H1 (cell line): ENCODE measurements at regions not wholly inside any gene's neighbourhood (a gene's known extent, or its start where the extent isn't known, plus 50 kb on each side); places are given as distances from the start of the nearest gene placed in this dataset.

Experiments used
- CTCF ChIA-PET: fragments of 300-600 bp; sonication (Branson Sonifier 250); formaldehyde crosslinking; loops from one replicate; lab custom pipeline; 2021; ENCODE audit not compliant: partially characterized antibody; lab: Charles Lee
- POLR2A ChIA-PET: fragments of 300-600 bp; sonication (Branson Sonifier 250); formaldehyde crosslinking; loops from one replicate; lab custom pipeline; 2021; ENCODE audit warnings: inconsistent platforms; ENCODE audit not compliant: partially characterized antibody; lab: Charles Lee
- DNase-seq, 2 experiments: peaks; one replicate each; pipeline versions ENCODE4 v3.0.0 to v3.0.0-alpha.2; 2010 to 2022; ENCODE audit warnings: low spot score in 2 of 2, low read depth in 1 of 2, mixed read lengths in 1 of 2
- FAIRE-seq: peaks from 2 replicates; lab custom pipeline; 2011; peaks lifted over from hg19 to GRCh38; lab: Jason Lieb, UNC
- H2AFZ ChIP-seq: 2 replicates; pipeline ENCODE4 v1.8.1; 2012; ENCODE audit warnings: low read length, inconsistent platforms
- H2AK5ac ChIP-seq: 2 replicates; pipeline ENCODE4 v1.6.1; 2013; ENCODE audit warnings: low read depth, low read length
- H2BK120ac ChIP-seq: replicated peaks from 2 replicates; pipeline ENCODE3; 2013; ENCODE audit warnings: low read depth, low read length, inconsistent platforms
- H2BK12ac ChIP-seq: 2 replicates; pipeline ENCODE4 v1.6.1; 2013; ENCODE audit warnings: low read depth, low read length
- H2BK15ac ChIP-seq: 2 replicates; pipeline ENCODE4 v1.6.1; 2013; ENCODE audit warnings: low read length
- H2BK20ac ChIP-seq: 2 replicates; pipeline ENCODE4 v1.6.1; 2013; ENCODE audit warnings: low read length
- H2BK5ac ChIP-seq: 2 replicates; pipeline ENCODE4 v1.6.1; 2013; ENCODE audit warnings: low read depth, low read length
- H3K14ac ChIP-seq: 2 replicates; pipeline ENCODE4 v1.6.1; 2013; ENCODE audit warnings: inconsistent platforms; ENCODE audit not compliant: insufficient read length
- H3K18ac ChIP-seq: 2 replicates; pipeline ENCODE4 v1.6.1; 2013; ENCODE audit warnings: low read length; ENCODE audit errors: extremely low read depth
- H3K23ac ChIP-seq: 2 replicates; pipeline ENCODE4 v1.6.1; 2013; ENCODE audit warnings: inconsistent platforms; ENCODE audit not compliant: insufficient read length
- H3K23me2 ChIP-seq: 2 replicates; pipeline ENCODE4 v1.6.1; 2013; ENCODE audit warnings: low read depth, low read length
- H3K27ac ChIP-seq: 2 replicates; pipeline ENCODE4 v1.6.1; 2011; ENCODE audit warnings: low read depth, low read length, inconsistent platforms
- H3K27me3 ChIP-seq, 4 experiments: replicated peaks in 1 of 4; 1 replicate in 1 of 4; 2 replicates in 3 of 4; pipeline versions ENCODE4 v1.6.1 to v1.8.1; 2011 to 2013; ENCODE audit warnings: low read length in 3 of 4, mild to moderate bottlenecking in 3 of 4, inconsistent platforms in 2 of 4, mixed read lengths in 2 of 4, moderate library complexity in 1 of 4; ENCODE audit not compliant: control insufficient read depth in 3 of 4, insufficient read depth in 3 of 4; ENCODE audit errors: extremely low read depth in 1 of 4
- H3K36me3 ChIP-seq, 4 experiments: 2 replicates each; pipeline versions ENCODE4 v1.6.1 to v1.8.1; 2011 to 2013; ENCODE audit warnings: mild to moderate bottlenecking in 4 of 4, low read length in 3 of 4, moderate library complexity in 2 of 4, control low read depth in 1 of 4, inconsistent platforms in 1 of 4; ENCODE audit not compliant: insufficient read depth in 4 of 4, control insufficient read depth in 2 of 4
- H3K4ac ChIP-seq: replicated peaks from 2 replicates; pipeline ENCODE3; 2013; ENCODE audit warnings: low read length, low read depth, mixed read lengths, inconsistent platforms; ENCODE audit not compliant: insufficient read length
- H3K4me1 ChIP-seq, 4 experiments: replicated peaks in 1 of 4; 1 replicate in 1 of 4; 2 replicates in 3 of 4; pipeline versions ENCODE4 v1.6.1 to v1.8.1; 2011 to 2013; ENCODE audit warnings: low read length in 3 of 4, inconsistent platforms in 2 of 4, mixed read lengths in 1 of 4; ENCODE audit not compliant: insufficient read depth in 4 of 4, control insufficient read depth in 3 of 4
- H3K4me2 ChIP-seq, 2 experiments: 2 replicates each; pipeline versions ENCODE4 v1.6.1 to v1.8.1; 2011 to 2013; ENCODE audit warnings: low read depth in 2 of 2, low read length in 2 of 2, control low read depth in 1 of 2, inconsistent platforms in 1 of 2, mild to moderate bottlenecking in 1 of 2; ENCODE audit not compliant: insufficient read depth in 1 of 2
- H3K4me3 ChIP-seq, 4 experiments: fragments of 200-600, 300-600 bp in 1 of 4; sonication (generic), shearing (Covaris generic), sonication (Bioruptor Twin) in 1 of 4; 2 replicates each; pipeline versions ENCODE4 v1.5.1 to v1.8.1; 2011 to 2016; ENCODE audit warnings: low read length in 4 of 4, low read depth in 3 of 4, control low read depth in 2 of 4, inconsistent platforms in 2 of 4, mild to moderate bottlenecking in 2 of 4, mixed read lengths in 1 of 4, moderate library complexity in 1 of 4; ENCODE audit not compliant: insufficient read depth in 2 of 4; ENCODE audit errors: extremely low read depth in 1 of 4
- H3K56ac ChIP-seq: replicated peaks from 2 replicates; pipeline ENCODE3; 2013; ENCODE audit warnings: low read depth, mild to moderate bottlenecking, mixed read lengths, low read length, inconsistent platforms; ENCODE audit not compliant: insufficient read length
- H3K79me1 ChIP-seq: 2 replicates; pipeline ENCODE4 v1.6.1; 2013; ENCODE audit warnings: low read depth, low read length, control low read depth
- H3K79me2 ChIP-seq, 2 experiments: 2 replicates each; pipeline versions ENCODE4 v1.6.1 to v1.8.1; 2012 to 2013; ENCODE audit warnings: low read length in 2 of 2, mild to moderate bottlenecking in 2 of 2, inconsistent platforms in 1 of 2; ENCODE audit not compliant: insufficient read depth in 2 of 2, control insufficient read depth in 1 of 2
- H3K9ac ChIP-seq, 4 experiments: replicated peaks in 1 of 4; 1 replicate in 1 of 4; 2 replicates in 3 of 4; pipeline versions ENCODE4 v1.6.1 to v1.8.1; 2011 to 2013; ENCODE audit warnings: low read depth in 3 of 4, low read length in 3 of 4, control low read depth in 2 of 4, mild to moderate bottlenecking in 2 of 4, moderate library complexity in 2 of 4, inconsistent platforms in 1 of 4; ENCODE audit errors: extremely low read depth in 1 of 4
- H3K9me3 ChIP-seq, 2 experiments: 2 replicates each; pipeline versions ENCODE4 v1.6.1 to v1.8.1; 2012 to 2013; ENCODE audit warnings: mild to moderate bottlenecking in 2 of 2, moderate library complexity in 2 of 2, control low read depth in 1 of 2, inconsistent platforms in 1 of 2, low read depth in 1 of 2, low read length in 1 of 2, mixed read lengths in 1 of 2; ENCODE audit not compliant: insufficient read depth in 2 of 2
- H4K20me1 ChIP-seq, 2 experiments: replicated peaks in 1 of 2; 2 replicates each; pipeline versions ENCODE3 to v1.8.1; 2011 to 2013; ENCODE audit warnings: inconsistent platforms in 2 of 2, low read length in 2 of 2, mild to moderate bottlenecking in 1 of 2; ENCODE audit not compliant: insufficient read depth in 2 of 2, control insufficient read depth in 1 of 2
- H4K5ac ChIP-seq: 2 replicates; pipeline ENCODE4 v1.6.1; 2013; ENCODE audit warnings: low read length, low read depth, mixed read lengths, inconsistent platforms; ENCODE audit not compliant: insufficient read length
- H4K8ac ChIP-seq: 2 replicates; pipeline ENCODE4 v1.8.0; 2013; ENCODE audit warnings: mild to moderate bottlenecking, moderate library complexity, low read length, inconsistent platforms; ENCODE audit not compliant: insufficient read depth; ENCODE audit errors: extremely low read depth
- H4K91ac ChIP-seq: replicated peaks from 2 replicates; pipeline ENCODE3; 2013; ENCODE audit warnings: low read length, mixed read lengths, inconsistent platforms; ENCODE audit not compliant: insufficient read length
- ATF3 ChIP-seq: IDR thresholded peaks from 2 replicates; pipeline ENCODE4 v1.6.1; 2011; ENCODE audit warnings: low read depth, mild to moderate bottlenecking, low read length; ENCODE audit not compliant: insufficient read depth
- CEBPB ChIP-seq: IDR thresholded peaks from 2 replicates; pipeline ENCODE4 v1.6.1; 2012; ENCODE audit warnings: low read depth, low read length
- EP300 ChIP-seq, 2 experiments: IDR thresholded peaks; 1 replicate in 1 of 2; 2 replicates in 1 of 2; pipeline ENCODE4 v1.6.1; 2011 to 2012; ENCODE audit warnings: low read depth in 2 of 2, low read length in 2 of 2, mild to moderate bottlenecking in 2 of 2, borderline replicate concordance in 1 of 2, inconsistent platforms in 1 of 2, moderate library complexity in 1 of 2
- SIX5 ChIP-seq: IDR thresholded peaks from 2 replicates; pipeline ENCODE4 v1.6.1; 2011; ENCODE audit warnings: mild to moderate bottlenecking, low read depth, low read length
- TBP ChIP-seq: IDR thresholded peaks from 2 replicates; pipeline ENCODE4 v1.6.1; 2011; ENCODE audit warnings: low read depth, low read length, improper control_type of control experiment
- USF2 ChIP-seq: IDR thresholded peaks from 2 replicates; pipeline ENCODE4 v1.6.1; 2011; ENCODE audit warnings: low read length, improper control_type of control experiment
- whole genome bisulfite sequencing, 2 experiments: shearing (Covaris generic) in 1 of 2; methylation state at CpG; one replicate each; pipeline versions ENCODE4 v1.1.6 to v1.1.7; 2013 to 2015; ENCODE audit warnings: low lambda C conversion rate in 2 of 2, mixed read lengths in 2 of 2, inconsistent platforms in 1 of 2, low coverage in 1 of 2, missing lambda C conversion rate in 1 of 2; ENCODE audit not compliant: insufficient replicate concordance in 2 of 2, insufficient coverage in 1 of 2, insufficient read length in 1 of 2; ENCODE audit errors: extremely low coverage in 1 of 2, missing lambda C conversion rate in 1 of 2; 5-methylcytosine and 5-hydroxymethylcytosine counted together

DNA sequence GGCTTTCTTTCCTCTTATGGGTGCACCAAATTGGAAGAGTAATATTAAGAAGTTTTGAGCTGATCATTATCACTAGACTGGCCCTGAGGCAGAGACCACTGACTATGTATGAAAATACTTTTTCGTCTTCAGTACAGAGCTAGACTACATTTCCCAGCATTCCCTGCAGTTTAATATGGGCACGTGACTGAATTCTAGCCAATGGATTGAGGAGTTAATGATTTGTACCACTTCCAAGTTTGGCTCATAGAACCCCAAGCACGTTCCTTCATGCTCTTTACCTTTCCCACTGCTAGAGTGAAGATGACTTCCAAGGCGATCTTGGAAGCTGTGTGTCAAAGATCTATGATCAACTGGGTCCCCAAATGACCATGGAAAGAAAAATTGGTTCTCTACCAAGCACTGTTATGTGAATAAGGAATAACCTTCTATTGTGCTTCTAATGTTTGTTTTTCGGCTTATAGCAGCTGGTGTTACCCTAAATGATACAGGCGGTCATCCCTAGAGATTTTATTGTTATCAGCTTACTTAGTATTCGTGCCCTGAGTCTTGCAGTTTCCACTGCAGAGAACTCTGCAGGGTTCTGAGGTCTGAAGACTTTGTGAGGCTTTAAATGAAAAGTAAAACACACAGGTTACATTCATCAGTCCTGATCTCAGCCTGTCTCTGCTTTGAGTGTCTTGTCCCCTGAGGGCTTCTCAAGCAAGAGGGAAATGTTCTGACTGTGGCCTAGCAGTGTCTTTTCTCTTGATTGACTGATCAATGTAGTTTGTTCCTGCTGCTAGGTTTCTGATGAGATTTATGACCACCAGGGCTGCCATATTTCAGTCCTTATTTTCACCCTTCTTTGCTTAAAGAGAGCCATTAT is 486.8 kb downstream of the PDCD6IP start:
- H3K79me2 ChIP-seq, result no peaks in the 10 kb centered on the region
- H2AFZ ChIP-seq, result peak overlapping the region; percentile 36; the same call in 1 of the 2 replicates
- no peak overlapping the region for H3K23ac ChIP-seq
- H2BK20ac ChIP-seq, result no peak overlapping the region
- H4K91ac ChIP-seq, result no peak overlapping the region
- no peaks in the 10 kb centered on the region for H3K23me2 ChIP-seq
- no peak for FAIRE-seq
- no peak overlapping the region for H3K18ac ChIP-seq
- no peak overlapping the region for H2BK5ac ChIP-seq
- no peak for TF ChIP-seq EP300 (IDR thresholded peaks at IDR 0.05; ENCODE audit: borderline replicate concordance in 1 of 2, low read depth in 2 of 2, low read length in 2 of 2)
- peak; percentile 48 for TF ChIP-seq SIX5
- TF ChIP-seq ATF3, result peak; percentile 59
- TF ChIP-seq CEBPB, result no peak
- peak; percentile 79 for TF ChIP-seq USF2
- no peak for TF ChIP-seq TBP
- H3K4ac ChIP-seq, result no peak overlapping the region
- no peaks in the 10 kb centered on the region for H3K4me1 ChIP-seq
- H3K56ac ChIP-seq, result no peak overlapping the region
- no peak overlapping the region for H2AK5ac ChIP-seq
- no peak overlapping the region for H2BK120ac ChIP-seq
- CTCF ChIA-PET, result no interaction called here
- no peaks in the 10 kb centered on the region for H3K36me3 ChIP-seq
- H3K9ac ChIP-seq, result no peak overlapping the region
- DNase-seq, result no peak
- H2BK15ac ChIP-seq, result no peak overlapping the region
- no peak overlapping the region for H4K8ac ChIP-seq
- 88% methylated on average over 7 of the region's 7 CpGs; no CpG with 5 or more reads in 1 of the 2 experiments for WGBS, 2 experiments
- H4K20me1 ChIP-seq, result no peaks in the 10 kb centered on the region
- POLR2A ChIA-PET, result no interaction called here
- H3K4me2 ChIP-seq, result no peak overlapping the region
- no peaks in the 10 kb centered on the region for H3K9me3 ChIP-seq
- no peak overlapping the region for H3K14ac ChIP-seq
- no peak overlapping the region for H2BK12ac ChIP-seq
- H4K5ac ChIP-seq, result no peak overlapping the region
- no peak overlapping the region for H3K27ac ChIP-seq
- H3K79me1 ChIP-seq, result no peaks in the 10 kb centered on the region
- H3K4me3 ChIP-seq, result no peak overlapping the region
- no peaks in the 10 kb centered on the region for H3K27me3 ChIP-seq
